ENCODE measurements at regions not wholly inside any gene's neighbourhood (a gene's known extent, or its start where the extent isn't known, plus 50 kb on each side); places are given as distances from the start of the nearest gene placed in this dataset.
"Not testable (repeated sequence)": the region's sequence is repeated elsewhere in the genome, so short reads cannot be mapped to it uniquely, and the experiment has no call there.

DNA sequence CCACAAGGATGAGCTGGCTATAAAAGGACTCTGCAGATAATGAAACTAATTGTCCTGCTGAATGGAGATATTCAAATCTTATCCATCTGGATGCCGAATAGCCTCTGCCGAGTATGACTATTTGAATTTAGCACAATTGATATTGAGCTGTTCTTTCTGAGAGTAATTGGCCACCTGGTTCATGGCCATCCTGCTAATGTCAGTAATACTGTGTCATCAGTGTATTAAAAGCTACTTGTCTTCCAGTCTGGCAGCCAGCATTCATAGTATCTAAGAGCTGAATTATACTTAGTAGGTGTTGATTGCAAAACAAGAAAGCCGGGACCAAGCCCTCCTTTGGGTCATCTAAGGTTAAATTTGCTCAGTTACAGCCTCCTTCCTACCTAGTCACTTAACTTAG, 310.7 kb upstream of the NCAM1 start:
- DNase-seq (ENCODE audit: low spot score) = no peak

DNA sequence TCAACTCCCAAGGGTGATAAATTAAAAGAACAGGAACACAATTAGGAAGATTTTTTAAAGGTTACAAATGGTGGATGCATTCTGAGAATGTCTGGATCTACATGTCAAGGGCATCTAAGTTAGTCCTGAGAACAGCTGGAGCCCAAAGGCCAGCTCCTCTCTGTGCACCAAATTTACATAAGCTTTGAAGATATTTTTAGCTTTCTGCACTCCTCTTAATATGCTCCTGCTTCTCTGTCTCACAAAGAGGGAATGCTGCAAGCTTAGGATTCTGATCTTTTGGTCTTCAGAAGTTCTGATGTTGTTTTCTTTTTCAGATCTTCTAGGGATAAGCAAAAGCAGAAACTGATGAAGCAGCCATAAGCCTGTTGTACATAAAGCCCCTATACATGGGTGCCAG, 309.8 kb upstream of the NCAM1 start:
- DNase-seq (ENCODE audit: low spot score) = no peak

DNA sequence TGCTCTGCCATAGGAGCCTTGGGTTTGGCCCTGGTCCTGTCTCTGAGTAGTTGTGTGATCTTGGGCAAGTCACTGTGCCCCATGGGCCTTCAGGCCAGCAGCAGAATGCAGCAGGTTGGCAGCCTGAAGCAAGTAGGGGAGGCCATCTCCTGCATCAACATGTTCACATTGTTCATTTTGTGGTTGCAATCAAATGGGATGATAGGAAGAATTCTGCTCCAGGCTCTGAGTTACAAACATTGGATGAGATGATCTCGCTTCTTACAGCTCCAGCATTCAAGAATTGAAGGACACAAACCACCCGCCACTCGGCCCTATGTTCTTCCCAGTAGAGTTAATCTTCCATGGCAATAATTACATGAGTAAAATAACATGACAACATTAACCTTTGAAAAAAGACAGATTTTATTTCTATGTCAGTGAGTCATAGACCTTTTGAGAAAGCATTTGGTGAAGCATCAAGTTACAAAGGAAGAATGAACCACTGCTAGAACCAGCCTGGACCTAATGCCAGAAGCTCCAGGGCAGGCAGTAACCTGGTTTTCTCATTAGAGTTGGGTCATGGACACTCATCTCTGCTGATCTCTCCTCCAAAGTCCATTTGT, 308.3 kb upstream of the NCAM1 start:
- DNase-seq (ENCODE audit: low spot score) = no peak

DNA sequence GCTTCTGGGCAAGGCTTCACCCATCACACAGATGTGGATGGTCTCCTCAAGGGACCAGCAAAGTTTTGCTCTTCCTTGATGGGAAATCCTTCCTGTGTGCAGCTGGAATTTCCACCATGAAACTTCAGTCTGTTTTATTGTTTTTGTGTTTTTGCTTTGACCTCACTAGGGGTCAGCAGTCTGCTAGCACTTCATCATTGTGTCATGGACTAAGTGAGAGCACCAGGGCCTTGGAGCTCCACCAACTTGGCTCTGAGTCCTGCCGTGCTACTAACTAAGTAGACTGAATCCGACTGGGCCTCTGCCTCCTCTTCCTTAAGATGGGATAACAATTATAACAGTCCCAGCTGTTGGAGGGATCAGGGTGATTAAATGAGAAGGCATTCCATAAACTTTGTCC, 305.8 kb upstream of the NCAM1 start:
- DNase-seq (ENCODE audit: low spot score) = no peak

DNA sequence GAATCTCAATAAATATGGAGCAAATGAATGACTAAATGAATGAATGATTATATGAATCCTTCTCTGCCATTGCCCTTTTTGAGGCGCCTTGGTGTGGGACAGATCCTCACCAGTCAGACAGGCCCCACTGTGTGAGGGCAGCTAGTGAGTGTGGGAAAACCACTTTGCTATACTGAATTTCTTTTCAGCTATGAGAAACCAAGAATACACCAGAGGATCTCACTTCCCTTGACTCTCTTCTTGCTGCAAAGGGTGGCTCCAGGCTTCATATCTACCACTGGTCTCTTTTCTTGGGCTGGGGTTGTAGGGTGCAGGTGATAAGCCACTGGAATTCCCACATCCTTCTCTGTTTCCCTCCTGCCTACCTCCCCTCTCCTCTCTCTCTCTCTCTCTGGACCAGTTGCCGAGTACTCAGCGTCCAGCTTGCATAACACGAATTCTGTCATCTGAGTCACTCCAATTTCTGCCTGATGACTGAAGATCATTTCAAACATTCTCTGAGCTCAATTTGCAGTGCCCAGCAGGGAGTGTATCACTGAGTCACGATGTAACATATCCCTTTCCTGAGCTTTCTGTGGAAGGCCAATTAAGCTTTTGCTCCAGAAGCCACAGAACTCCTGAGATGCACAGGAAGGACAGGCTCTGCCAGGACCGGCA, 304.3 kb upstream of the NCAM1 start:
- DNase-seq (ENCODE audit: low spot score) = no peak

DNA sequence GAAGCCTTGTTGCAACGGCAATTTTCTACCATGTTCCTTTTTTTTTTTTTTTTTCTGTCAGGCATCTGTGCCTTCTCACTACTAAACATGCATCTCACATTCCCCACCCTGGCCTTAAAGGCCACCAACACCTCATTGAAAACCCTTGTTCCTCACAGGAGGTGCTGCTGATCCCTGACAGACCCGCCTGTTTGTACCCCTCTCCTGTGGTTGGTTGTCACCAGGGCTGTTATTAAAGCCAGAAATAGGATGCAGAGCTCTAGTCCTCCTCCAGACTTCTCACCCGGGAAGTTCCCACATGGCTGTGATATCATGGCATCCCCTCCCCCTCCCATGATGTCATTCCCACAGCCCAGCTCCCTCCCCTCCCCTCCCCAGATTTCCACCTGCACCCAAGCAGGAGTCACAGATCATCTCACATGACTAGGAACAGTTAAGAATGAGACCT, 302.8 kb upstream of the NCAM1 start:
- no peak for DNase-seq (ENCODE audit: low spot score)

DNA sequence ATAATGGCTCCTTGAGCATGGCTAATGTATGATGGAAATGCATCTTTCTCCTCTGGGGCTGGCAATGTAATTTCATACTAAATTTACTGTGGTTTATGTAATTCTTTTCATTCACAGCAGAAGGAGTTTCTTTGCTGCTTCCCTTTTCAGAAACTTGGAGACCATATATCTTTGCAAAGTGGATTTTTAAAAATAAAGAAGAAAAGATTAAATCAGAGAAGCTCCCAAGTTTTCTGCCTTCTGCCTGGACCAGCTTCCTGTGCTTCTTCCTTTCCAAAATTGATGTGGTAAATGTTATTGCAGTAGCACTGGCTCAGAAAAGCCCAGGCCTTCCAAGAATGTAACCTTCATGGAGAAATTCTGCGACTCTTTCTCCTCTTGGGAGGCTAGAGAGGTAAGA, 300.1 kb upstream of the NCAM1 start:
- no peak for DNase-seq (ENCODE audit: low spot score)

DNA sequence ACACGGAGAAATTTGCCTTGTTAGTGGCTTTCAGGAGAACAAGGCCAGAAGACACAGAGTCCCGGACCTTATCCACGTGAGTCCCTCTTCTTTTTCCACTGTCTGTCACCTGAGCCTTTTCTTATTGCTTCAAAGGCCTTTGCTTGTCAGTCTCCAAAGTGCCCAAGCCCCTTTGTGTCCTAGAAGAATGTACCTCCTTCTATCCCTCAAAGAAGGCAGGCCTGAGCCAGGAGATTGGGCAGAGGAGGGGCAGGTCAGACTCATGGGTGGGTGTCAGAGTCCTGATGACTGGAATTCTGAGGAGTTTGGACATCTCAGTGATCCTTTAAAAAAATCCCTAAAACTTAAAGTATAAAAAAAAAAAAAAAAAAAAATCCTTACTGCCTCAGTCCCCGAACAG, 299.6 kb upstream of the NCAM1 start:
- no peak for DNase-seq (ENCODE audit: low spot score)

DNA sequence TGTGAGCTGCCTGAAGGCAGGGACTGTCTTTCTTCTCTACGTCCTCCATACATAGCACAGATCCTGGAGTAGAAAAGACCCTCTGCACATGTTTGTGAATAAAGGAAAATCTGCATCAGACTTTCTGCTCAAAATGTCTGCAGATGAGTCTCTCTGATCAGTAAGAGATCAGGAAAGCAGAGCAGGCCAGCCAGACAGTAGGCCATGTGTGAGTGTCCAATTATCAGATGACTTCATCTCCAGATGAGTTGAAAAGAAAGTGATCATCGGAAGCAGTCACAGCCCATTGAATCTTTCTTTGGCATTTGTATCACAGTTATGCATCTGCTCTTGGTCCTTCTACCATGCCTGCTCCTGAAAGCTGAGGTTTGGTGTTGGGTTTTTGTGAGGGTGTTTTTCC, 298.7 kb upstream of the NCAM1 start:
- no peak for DNase-seq (ENCODE audit: low spot score)

DNA sequence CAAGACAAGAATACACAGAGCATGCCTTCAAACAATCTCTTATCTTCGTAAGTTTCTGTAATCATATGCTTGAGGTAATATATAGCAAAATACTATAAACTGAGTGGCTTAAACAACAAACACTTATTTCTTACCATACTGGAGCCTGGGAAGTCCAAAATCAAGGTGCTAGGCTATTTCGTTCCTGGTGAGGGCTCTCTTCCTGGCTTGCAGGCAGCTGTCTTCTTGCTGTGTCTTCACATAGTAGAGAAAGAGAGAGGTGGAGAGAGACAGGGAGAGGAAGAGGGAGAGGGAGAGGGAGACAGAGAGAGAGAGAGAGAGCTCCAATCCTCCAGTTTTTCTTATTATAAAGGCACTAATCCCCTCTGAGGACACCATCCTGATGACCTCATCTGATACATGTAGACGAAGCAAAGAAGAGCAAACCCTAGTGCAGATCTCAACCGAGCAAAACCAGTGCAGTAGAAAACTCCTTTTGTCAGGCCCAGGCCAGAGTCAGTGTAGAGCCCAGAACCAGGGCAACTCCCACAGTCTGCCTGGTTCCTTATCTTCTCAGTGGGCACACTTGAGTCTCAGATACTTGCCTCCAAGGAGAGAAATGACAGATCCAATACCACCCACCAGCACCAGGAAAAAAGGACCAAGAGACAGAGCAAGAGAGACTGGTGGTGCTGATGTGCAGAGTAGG, 297.1 kb upstream of the NCAM1 start:
- no peak for DNase-seq (ENCODE audit: low spot score)

DNA sequence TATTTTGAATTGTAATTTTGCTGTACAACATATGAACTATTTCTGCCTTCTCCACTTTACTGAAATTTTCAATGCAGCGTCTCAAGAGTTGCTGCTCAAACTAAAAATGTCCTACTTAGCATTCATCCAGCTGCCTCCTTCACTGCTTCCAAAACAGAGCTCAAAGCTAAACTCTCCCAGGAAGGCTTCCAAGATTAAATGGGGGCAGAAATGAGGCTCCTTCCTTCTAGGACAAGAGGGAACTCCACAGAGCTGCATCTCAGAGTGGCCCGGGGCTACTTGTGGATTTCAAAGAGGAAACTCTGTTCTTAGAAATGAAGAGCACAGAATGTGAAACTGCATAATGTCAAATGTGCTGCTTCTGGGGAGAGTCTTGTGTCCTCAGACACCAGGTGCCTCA, 295.9 kb upstream of the NCAM1 start:
- DNase-seq (ENCODE audit: low spot score) = no peak

DNA sequence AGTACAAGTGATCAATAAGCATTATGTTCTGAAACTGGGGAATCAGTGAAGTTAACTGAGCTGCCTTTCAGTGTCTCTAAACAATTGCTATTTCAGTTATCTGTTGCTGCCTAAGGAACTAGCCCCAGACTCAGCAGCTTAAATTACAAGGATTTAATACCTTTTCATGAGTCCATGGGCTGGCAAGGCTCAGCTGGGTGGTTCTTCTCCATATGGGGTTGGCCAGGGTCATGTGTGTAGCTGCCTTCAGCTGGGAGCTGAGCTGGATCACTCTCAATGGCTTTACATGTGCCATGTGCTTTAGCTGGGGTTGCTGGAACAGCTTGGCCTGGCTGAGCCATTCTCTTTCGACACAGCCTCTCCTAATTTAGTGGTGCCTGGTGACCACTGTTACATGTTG, 295.0 kb upstream of the NCAM1 start:
- no peak for DNase-seq (ENCODE audit: low spot score)

DNA sequence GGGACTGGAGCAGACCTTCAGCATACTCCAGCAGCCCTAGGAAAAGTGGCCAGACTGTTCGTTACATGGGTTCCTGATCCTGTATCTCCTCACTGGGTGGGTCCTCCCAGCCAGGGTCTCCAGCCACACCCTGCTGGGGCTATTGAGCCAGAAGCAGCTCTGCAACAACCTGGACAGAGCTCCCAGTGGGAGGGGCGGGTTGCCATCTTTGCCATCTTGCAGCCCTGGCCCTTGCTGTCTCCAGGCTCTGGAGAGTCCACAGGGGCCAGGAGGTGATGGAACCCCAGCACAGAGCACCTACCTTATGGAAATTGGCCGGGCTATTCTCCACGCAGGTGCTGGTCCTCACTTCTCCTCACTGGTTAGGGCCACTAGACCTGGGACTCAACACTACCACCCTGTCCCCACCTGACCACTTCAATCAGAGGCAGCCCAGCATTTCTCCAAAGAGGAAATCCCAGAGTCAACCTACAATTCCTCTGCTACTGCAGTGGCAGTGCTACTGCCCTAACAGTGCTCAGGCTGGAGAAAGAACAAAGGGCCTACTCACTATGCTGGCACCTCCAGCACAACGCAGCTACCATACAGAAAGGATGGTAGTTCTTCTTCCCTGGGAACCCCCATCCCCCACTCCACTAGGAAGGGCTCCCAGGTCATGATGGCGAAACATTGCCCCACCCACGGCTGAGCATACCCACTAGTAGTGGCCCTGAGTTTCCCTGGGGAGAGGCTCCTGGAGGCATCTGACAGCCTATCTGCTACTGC, 290.2 kb upstream of the NCAM1 start:
- no peak for DNase-seq (ENCODE audit: low spot score)

DNA sequence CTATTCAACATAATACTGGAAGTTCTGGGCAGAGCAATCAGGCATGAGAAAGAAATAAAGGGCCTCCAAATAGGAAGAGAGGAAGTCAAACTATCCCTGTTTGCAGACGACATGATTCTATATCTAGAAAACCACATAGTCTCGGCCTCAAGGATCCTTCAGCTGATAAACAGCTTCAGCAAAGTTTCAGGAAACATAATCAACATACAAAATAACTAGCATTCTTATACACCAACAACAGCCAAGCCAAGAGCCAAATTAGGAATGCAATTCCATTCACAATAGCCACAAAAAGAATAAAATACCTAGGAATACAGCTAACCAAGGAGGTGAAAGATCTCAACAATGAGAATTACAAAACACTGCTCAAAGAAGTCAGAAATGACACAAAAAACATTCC, 287.8 kb upstream of the NCAM1 start:
- not testable (repeated sequence) for DNase-seq (ENCODE audit: low spot score)

DNA sequence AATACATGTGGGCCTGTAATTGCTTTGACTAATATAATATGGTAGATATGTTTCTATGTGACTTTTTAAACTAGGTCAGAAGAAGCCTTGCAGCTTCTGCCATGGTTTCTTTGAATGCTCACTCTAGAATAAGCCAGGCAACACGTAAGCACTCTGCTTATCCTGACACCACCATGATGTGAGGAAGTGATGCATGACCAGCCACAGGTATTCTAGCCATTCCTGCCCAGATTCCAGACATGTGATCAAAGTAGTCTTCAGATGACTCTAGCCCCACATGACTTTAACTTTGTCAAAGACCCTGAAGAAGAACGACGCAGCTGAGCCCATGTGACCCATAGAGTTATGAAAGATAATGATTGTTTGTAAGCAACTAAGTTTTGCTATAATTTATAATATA, 276.1 kb upstream of the NCAM1 start:
- DNase-seq (ENCODE audit: low spot score) = no peak

DNA sequence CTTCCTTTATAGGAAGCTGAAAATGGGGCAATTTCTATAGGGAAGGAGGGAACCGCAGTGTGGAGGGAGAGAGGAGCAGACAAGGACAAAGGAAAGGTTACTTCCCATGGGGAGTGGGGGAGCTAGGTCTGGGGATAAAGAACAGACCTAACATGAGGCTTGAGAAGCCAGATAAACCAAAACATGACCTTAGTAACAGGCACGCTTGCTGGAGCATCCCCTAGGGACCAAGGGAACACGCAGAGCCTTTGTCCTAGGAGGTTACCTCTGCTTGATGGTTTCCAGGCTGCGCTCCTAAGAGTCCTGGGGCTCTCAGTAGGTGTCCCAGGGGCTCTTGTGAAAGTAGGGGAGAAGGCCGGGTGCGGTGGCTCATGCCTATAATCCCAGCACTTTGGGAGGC, 271.4 kb upstream of the NCAM1 start:
- no peak for DNase-seq (ENCODE audit: low spot score)

DNA sequence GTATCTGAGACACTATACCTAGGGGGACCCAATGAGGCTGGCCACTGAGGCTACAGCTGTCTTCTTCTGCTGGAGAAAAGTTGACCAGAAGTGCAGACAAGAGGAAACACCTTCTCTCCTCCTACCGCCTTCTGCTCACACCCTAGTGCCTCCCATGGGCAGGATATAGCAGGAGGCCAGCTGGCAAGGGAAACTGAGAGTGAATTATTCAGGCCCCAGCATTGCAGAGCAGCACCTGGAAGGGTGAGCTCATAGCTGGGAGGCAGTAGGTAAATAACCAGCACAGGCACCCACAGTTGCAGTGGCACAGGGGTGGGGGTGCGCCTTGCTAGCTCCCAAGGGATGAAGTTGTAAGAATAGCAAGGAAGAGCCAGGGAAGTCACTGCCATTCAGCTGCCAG, 267.4 kb upstream of the NCAM1 start:
- no peak for DNase-seq (ENCODE audit: low spot score)

DNA sequence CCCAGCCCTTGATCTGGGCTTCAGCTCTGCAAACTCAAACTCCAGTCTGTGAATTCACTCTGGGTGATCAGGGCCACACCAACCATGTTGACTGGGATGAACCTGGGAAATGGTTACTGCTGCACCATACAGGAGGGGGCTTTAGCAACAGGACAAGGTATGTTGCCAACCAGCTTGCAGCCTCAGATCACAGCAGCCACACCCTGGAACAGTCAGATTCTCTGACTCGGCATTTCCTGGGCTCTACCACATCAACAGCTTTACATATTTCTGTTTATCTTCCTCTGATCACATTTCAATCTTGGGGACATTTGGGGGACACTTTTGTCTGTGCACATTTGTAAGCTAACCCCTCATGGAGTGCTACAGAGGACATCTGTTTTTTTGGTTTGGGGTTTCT, 267.0 kb upstream of the NCAM1 start:
- no peak for DNase-seq (ENCODE audit: low spot score)

DNA sequence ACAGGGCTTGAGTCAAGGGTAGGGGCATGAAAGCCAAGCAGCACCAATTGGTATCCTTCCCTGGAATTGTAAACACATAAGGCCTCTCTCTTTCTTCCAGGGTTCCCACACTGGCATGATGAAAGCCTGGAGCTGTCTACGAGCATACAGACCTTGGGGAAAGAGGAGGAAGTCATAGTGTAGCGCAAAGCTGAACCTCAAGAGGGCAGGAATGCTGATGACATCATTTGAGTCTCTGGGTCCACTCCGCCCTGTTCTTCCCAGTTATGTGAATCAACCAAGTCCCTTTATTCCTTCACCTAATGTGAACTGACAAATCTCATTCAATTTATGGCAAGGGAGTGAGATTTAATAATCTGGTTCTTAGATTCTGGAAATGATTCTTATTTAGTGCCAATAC, 266.4 kb upstream of the NCAM1 start:
- DNase-seq (ENCODE audit: low spot score) = no peak

DNA sequence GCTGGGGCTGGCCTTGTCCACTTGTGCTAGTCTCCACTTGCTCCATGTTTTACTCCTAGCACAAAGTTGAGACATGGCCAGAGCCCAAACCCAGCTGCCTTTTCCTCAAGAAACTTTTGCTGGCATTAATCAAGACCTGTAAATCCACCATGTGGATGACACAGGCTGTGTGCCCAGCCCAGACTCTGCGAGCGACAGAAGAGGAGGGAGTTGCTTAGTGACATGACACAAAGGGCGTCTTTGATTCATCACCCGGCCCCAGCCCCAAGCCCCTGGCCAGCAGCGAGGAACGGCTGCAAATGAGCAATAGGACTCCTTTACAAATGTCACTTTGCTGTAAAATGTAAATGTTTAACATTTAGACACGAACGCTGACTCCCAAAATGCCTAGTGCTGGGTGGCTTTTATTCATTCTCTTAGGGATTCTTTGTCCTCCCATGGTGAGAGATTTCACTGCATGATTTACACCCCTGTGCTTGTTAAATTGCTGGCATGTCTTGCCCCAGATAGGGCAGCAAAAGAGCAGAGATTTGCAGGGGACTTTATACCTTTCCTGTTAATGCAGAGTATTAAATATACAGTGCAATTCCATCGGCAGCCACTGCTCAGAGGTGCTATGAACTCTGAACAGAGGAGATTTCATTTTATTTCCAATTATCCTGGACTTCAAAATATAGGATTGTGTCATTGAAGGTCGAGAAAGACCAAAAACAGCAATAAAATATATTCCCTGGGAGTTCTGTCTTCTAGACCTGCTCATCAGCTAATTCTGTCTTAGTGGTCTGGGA, 263.6 kb upstream of the NCAM1 start:
- no peak for DNase-seq (ENCODE audit: low spot score)

DNA sequence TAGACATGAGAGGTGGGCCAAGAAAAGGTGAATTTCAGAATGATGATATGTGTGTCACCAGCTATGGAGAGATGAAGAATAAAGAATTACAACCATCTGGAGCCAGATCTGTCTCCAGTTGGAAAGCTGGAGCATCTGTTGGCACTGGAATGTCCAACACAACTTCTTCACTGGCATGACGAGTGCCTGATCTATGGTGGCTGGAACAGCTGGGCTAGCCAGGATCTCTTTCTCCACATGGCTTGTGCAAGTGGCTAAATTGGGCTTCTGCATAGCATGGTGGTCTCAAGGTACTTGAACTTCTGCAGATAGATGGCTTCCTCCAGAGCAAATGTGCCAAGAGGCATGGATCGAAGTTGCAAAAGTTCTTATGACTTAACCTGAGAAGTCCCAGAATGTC, 256.1 kb upstream of the NCAM1 start:
- DNase-seq (ENCODE audit: low spot score) = no peak

DNA sequence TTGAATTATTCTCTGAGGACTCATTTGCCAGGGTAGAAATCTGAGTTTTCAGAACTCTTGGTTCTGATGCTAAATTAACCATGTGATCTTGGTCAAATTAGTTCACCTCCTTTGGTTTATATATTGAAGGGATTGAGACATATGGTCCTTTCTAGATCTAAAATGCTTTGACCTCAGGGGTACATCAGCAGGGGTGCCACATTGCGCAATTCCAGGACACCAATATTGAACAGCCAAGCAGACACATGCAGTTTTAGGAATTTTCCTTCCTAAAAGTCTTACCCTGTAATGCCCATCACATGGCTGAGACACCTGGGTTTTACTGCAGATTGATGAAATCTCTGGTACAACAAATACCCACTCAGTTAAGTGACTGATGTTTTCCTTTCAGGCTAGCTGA, 254.4 kb upstream of the NCAM1 start:
- no peak for DNase-seq (ENCODE audit: low spot score)

Data from left forelimb (tissue), 1 donor.